B cell (primary cell): ENCODE measurements at regions not wholly inside any gene's neighbourhood (a gene's known extent, or its start where the extent isn't known, plus 50 kb on each side); places are given as distances from the start of the nearest gene placed in this dataset.

Source experiments
- ATAC-seq: fragments of 200-7000 bp; cut with Tn5 transposase; one replicate; pipeline ENCODE4 v1.10.0; 2021; ENCODE audit warnings: low read depth, mild to moderate bottlenecking, moderate number of reproducible peaks, moderate library complexity
- CTCF ChIA-PET: fragments of 350-600 bp; sonication (Branson Sonifier 250); formaldehyde crosslinking; loops from one replicate; lab custom pipeline; 2021; ENCODE audit warnings: antibody characterized with exemption, inconsistent platforms; lab: Charles Lee
- POLR2A ChIA-PET: fragments of 350-600 bp; sonication (Branson Sonifier 250); formaldehyde crosslinking; loops from one replicate; lab custom pipeline; 2021; ENCODE audit warnings: antibody characterized with exemption; lab: Charles Lee
- DNase-seq: peaks from one replicate; pipeline ENCODE4 v3.0.0; 2013
- H2AFZ ChIP-seq: 2 replicates; pipeline ENCODE4 v1.6.1; 2012; ENCODE audit warnings: mild to moderate bottlenecking, low read depth, low read length; ENCODE audit not compliant: insufficient read depth, poor library complexity, severe bottlenecking
- H3K27ac ChIP-seq, 2 donors: 1 replicate in 1 of 2; 2 replicates in 1 of 2; pipeline ENCODE4 v1.5.1; 2012 to 2013; ENCODE audit warnings: low read length in 2 of 2, mild to moderate bottlenecking in 2 of 2, moderate library complexity in 1 of 2
- H3K27me3 ChIP-seq, 4 experiments: fragments of 200-600 bp in 1 of 4; sonication (generic) in 1 of 4; replicated peaks in 1 of 4; 1 replicate in 2 of 4; 2 replicates in 2 of 4; pipeline versions ENCODE4 v1.6.1 to v1.7.0; 2013 to 2016; ENCODE audit warnings: low read length in 3 of 4, mild to moderate bottlenecking in 2 of 4, mixed read lengths in 1 of 4, moderate library complexity in 1 of 4; ENCODE audit not compliant: insufficient read depth in 4 of 4, control insufficient read depth in 3 of 4; ENCODE audit errors: control extremely low read depth in 1 of 4
- H3K36me3 ChIP-seq, 2 experiments: replicated peaks in 1 of 2; 1 replicate in 1 of 2; 2 replicates in 1 of 2; pipeline versions ENCODE4 v1.6.1 to v1.7.1; 2013; ENCODE audit warnings: low read length in 1 of 2; ENCODE audit not compliant: insufficient read depth in 2 of 2, control insufficient read depth in 1 of 2; ENCODE audit errors: control extremely low read depth in 1 of 2, extremely low read depth in 1 of 2
- H3K4me1 ChIP-seq, 2 donors: fragments of 200-600 bp in 1 of 2; sonication (generic) in 1 of 2; 1 replicate in 1 of 2; 2 replicates in 1 of 2; pipeline versions ENCODE4 v1.5.1 to v1.6.1; 2013 to 2017; ENCODE audit warnings: low read length in 2 of 2; ENCODE audit not compliant: control insufficient read depth in 2 of 2, insufficient read depth in 2 of 2
- H3K4me2 ChIP-seq: replicated peaks from 2 replicates; pipeline ENCODE3; 2012; ENCODE audit warnings: mild to moderate bottlenecking, low read depth, low read length; ENCODE audit not compliant: poor library complexity, severe bottlenecking
- H3K4me3 ChIP-seq, 5 experiments: fragments of 200-600 bp in 1 of 5; sonication (generic) in 1 of 5; 1 replicate in 3 of 5; 2 replicates in 2 of 5; pipeline versions ENCODE4 v1.5.1 to v1.7.0; 2011 to 2016; ENCODE audit warnings: low read length in 4 of 5, mild to moderate bottlenecking in 4 of 5, low read depth in 2 of 5, control low read depth in 1 of 5, moderate library complexity in 1 of 5; ENCODE audit not compliant: insufficient read depth in 1 of 5; ENCODE audit errors: control extremely low read depth in 1 of 5, extremely low read depth in 1 of 5
- H3K79me2 ChIP-seq: fragments of 200-600 bp; sonication (generic); one replicate; pipeline ENCODE4 v1.6.0; 2016; ENCODE audit warnings: low read length; ENCODE audit not compliant: control insufficient read depth, insufficient read depth
- H3K9ac ChIP-seq: fragments of 200-600 bp; sonication (generic); 2 replicates; pipeline ENCODE4 v1.6.1; 2017; ENCODE audit warnings: mild to moderate bottlenecking, low read length, moderate library complexity
- H3K9me3 ChIP-seq, 3 donors: one replicate each; pipeline versions ENCODE4 v1.6.1 to v1.7.1; 2013; ENCODE audit warnings: low read length in 2 of 3; ENCODE audit not compliant: control insufficient read depth in 2 of 3, insufficient read depth in 1 of 3; ENCODE audit errors: control extremely low read depth in 1 of 3
- H4K20me1 ChIP-seq: 2 replicates; pipeline ENCODE4 v1.6.0; 2012; ENCODE audit warnings: mild to moderate bottlenecking, low read length; ENCODE audit not compliant: insufficient read depth, control insufficient read depth, poor library complexity, severe bottlenecking
- H3K27ac Mint-ChIP-seq: one replicate; pipeline ENCODE4 v1.8.0; 2021; ENCODE audit warnings: mixed read lengths
- H3K27me3 Mint-ChIP-seq: one replicate; pipeline ENCODE4 v1.8.0; 2021; ENCODE audit warnings: mixed read lengths
- H3K4me1 Mint-ChIP-seq: one replicate; pipeline ENCODE4 v1.8.0; 2021; ENCODE audit warnings: mixed read lengths
- H3K4me3 Mint-ChIP-seq: one replicate; pipeline ENCODE4 v1.8.0; 2021; ENCODE audit warnings: mixed read lengths
- H3K9me3 Mint-ChIP-seq: one replicate; pipeline ENCODE4 v1.8.0; 2022; ENCODE audit warnings: mixed read lengths; ENCODE audit not compliant: insufficient read depth
- EZH2 ChIP-seq: IDR thresholded peaks from 2 replicates; pipeline ENCODE4 v1.6.1; 2012; ENCODE audit warnings: borderline replicate concordance, low read depth, mild to moderate bottlenecking, moderate library complexity, low read length; ENCODE audit not compliant: insufficient read depth, poor library complexity, severe bottlenecking
- WGBS: methylation state at CpG from one replicate; pipeline ENCODE4 v1.1.5; 2013; ENCODE audit warnings: missing lambda C conversion rate; ENCODE audit not compliant: insufficient coverage; 5-methylcytosine and 5-hydroxymethylcytosine counted together
- intact Hi-C: fragments of 100-400 bp; cut with micrococcal nuclease; formaldehyde crosslinking; loops from one replicate; pipeline ENCODE4 v1.10.0; 2022
- TF ChIP-seq, protein P1 (sequence below): fragments of 200-600 bp; IDR thresholded peaks from one replicate; pipeline ENCODE4 v1.8.0; 2022; ENCODE audit warnings: antibody characterized with exemption, mild to moderate bottlenecking

DNA sequence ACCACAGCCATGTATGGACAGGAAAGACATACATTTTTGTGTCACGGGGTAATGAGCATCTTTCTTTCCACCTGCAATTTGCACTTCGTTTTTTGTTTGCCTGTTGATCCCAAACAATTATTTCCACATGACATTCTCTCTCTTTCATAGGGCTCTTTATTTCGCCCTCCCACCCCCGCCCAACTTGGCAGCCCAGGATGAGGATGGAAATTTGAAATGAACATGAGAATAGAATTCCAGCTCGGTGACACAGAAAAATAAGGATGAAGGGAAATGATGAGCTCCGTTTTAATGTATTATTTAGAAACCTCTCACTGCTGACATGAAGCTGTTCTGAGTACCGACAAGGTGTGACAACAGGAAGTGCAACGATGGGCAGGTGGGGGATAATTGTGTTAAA, 443.3 kb downstream of the SOCS6 start:
- POLR2A ChIA-PET, result no interaction called here

DNA sequence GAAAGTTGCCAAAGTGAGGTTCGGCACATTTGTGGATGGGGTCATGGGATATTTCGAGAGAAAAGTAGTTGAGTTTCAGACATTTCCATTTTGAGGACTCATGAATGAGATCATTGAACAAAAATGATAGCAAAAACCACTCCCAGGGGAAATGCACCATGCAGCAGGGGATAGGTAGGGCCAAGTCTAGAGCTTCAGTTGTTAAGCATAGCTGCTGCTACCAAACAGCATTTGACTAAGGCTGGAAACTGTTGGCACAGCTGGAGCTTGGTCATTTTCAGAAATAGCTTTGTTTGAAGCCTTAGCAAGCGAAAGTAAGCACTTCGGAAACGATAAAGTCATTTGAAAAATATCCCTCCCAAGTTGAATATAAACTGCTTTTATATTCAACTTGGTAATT, 431.8 kb downstream of the SOCS6 start:
- Histone ChIP-seq H3K27ac (no peak overlapping the region), H3K9me3 (no peaks in the 10 kb centered on the region), H3K4me3 (no peak overlapping the region), H3K27me3 (no peaks in the 10 kb centered on the region), H3K36me3 (no peaks in the 10 kb centered on the region), H2AFZ (no peak overlapping the region), H4K20me1 (no peaks in the 10 kb centered on the region), H3K9ac (no peak overlapping the region), H3K79me2 (no peaks in the 10 kb centered on the region), H3K4me2 (no peak overlapping the region), H3K4me1 (no peaks in the 10 kb centered on the region)
- H3K9me3 Mint-ChIP-seq, result no peaks in the 10 kb centered on the region
- POLR2A ChIA-PET, result no interaction called here
- no peaks in the 10 kb centered on the region for H3K27me3 Mint-ChIP-seq
- H3K27ac Mint-ChIP-seq, result no peak overlapping the region
- no peaks in the 10 kb centered on the region for H3K4me1 Mint-ChIP-seq
- TF ChIP-seq EZH2, result no peak
- TF ChIP-seq, protein P1, sequence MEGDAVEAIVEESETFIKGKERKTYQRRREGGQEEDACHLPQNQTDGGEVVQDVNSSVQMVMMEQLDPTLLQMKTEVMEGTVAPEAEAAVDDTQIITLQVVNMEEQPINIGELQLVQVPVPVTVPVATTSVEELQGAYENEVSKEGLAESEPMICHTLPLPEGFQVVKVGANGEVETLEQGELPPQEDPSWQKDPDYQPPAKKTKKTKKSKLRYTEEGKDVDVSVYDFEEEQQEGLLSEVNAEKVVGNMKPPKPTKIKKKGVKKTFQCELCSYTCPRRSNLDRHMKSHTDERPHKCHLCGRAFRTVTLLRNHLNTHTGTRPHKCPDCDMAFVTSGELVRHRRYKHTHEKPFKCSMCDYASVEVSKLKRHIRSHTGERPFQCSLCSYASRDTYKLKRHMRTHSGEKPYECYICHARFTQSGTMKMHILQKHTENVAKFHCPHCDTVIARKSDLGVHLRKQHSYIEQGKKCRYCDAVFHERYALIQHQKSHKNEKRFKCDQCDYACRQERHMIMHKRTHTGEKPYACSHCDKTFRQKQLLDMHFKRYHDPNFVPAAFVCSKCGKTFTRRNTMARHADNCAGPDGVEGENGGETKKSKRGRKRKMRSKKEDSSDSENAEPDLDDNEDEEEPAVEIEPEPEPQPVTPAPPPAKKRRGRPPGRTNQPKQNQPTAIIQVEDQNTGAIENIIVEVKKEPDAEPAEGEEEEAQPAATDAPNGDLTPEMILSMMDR, result no peak
- no peak overlapping the region for H3K4me3 Mint-ChIP-seq
- intact Hi-C loops, result no loop called here
- WGBS, result 100% methylated on average over 1 of the region's 5 CpGs
- DNase-seq, result no peak
- no peak for ATAC-seq
- CTCF ChIA-PET, result no interaction called here

More for the DNA sequence above, 443.3 kb downstream of the SOCS6 start:
- H3K27me3 ChIP-seq, result no peaks in the 10 kb centered on the region
- H3K36me3 ChIP-seq, result no peaks in the 10 kb centered on the region
- intact Hi-C loops, result no loop called here
- DNase-seq (no peak), ATAC-seq (no peak)
- no peak overlapping the region for H2AFZ ChIP-seq
- 82% methylated on average over 2 of the region's 8 CpGs for WGBS
- Mint-ChIP-seq H3K4me3 (no peak overlapping the region), H3K27ac (no peak overlapping the region), H3K27me3 (no peaks in the 10 kb centered on the region), H3K4me1 (no peaks in the 10 kb centered on the region), H3K9me3 (peaks cover 2% of the 10 kb centered on the region)
- CTCF ChIA-PET, result no interaction called here
- H3K79me2 ChIP-seq, result no peaks in the 10 kb centered on the region
- no peak for TF ChIP-seq EZH2
- TF ChIP-seq, protein P1, result no peak
- peaks cover 0 to 6% (median 0%) of the 10 kb centered on the region in 3 donors for H3K9me3 ChIP-seq
- H4K20me1 ChIP-seq, result no peaks in the 10 kb centered on the region
- H3K4me3 ChIP-seq, result no peak overlapping the region
- H3K4me1 ChIP-seq, result no peaks in the 10 kb centered on the region
- H3K4me2 ChIP-seq, result no peak overlapping the region
- no peak overlapping the region for H3K9ac ChIP-seq
- no peak overlapping the region for H3K27ac ChIP-seq
